Neural crest cell (in vitro differentiated cells): ENCODE measurements at regions not wholly inside any gene's neighbourhood (a gene's known extent, or its start where the extent isn't known, plus 50 kb on each side); places are given as distances from the start of the nearest gene placed in this dataset.

Experiments used
- DNase-seq: peaks from one replicate; pipeline ENCODE4 v3.0.0; 2021; ENCODE audit warnings: low read depth, mixed read lengths, low spot score
- H3K27ac Mint-ChIP-seq: one replicate; pipeline ENCODE4 v1.8.0; 2021; ENCODE audit warnings: mild to moderate bottlenecking, mixed read lengths; ENCODE audit not compliant: unreplicated experiment
- H3K27me3 Mint-ChIP-seq: 2 replicates; pipeline ENCODE4 v1.8.0; 2021; ENCODE audit warnings: low read depth, mild to moderate bottlenecking, mixed read lengths
- H3K36me3 Mint-ChIP-seq: 2 replicates; pipeline ENCODE4 v1.8.0; 2021; ENCODE audit warnings: low read depth, mild to moderate bottlenecking, mixed read lengths
- H3K4me1 Mint-ChIP-seq: 2 replicates; pipeline ENCODE4 v1.8.0; 2021; ENCODE audit warnings: mixed read lengths
- H3K4me3 Mint-ChIP-seq: one replicate; pipeline ENCODE4 v1.8.0; 2021; ENCODE audit warnings: mild to moderate bottlenecking, mixed read lengths
- H3K9me3 Mint-ChIP-seq: 2 replicates; pipeline ENCODE4 v1.8.0; 2021; ENCODE audit warnings: mixed read lengths
- CTCF ChIP-seq: fragments of 200-600 bp; sonication (generic); conservative IDR thresholded peaks from 2 replicates; pipeline ENCODE4 v1.5.0; 2021; ENCODE audit warnings: antibody characterized with exemption, mild to moderate bottlenecking

- no peaks in the 10 kb centered on the region for H3K9me3 Mint-ChIP-seq
- H3K4me1 Mint-ChIP-seq, result no peaks in the 10 kb centered on the region
- H3K4me3 Mint-ChIP-seq, result no peak overlapping the region
Observed at GRCh38 chr12:126198516-126198915, 1133.3 kb downstream of the AACS start.

GRCh38 chr12:126198966-126199692, 1133.9 kb downstream of the AACS start:
- H3K4me1 Mint-ChIP-seq, result no peaks in the 10 kb centered on the region
- DNase-seq, result no peak
- no peak for TF ChIP-seq CTCF
- peaks cover 18% of the 10 kb centered on the region for H3K27me3 Mint-ChIP-seq
- no peak overlapping the region for H3K4me3 Mint-ChIP-seq
- no peaks in the 10 kb centered on the region for H3K36me3 Mint-ChIP-seq
- H3K9me3 Mint-ChIP-seq, result no peaks in the 10 kb centered on the region
- no peak overlapping the region for H3K27ac Mint-ChIP-seq

More at GRCh38 chr12:126198516-126198915, 1133.3 kb downstream of the AACS start:
- Mint-ChIP-seq H3K27me3 (peaks cover 22% of the 10 kb centered on the region), H3K27ac (no peak overlapping the region), H3K36me3 (no peaks in the 10 kb centered on the region)
- DNase-seq, result no peak
- no peak for TF ChIP-seq CTCF

GRCh38 chr12:126201981-126202537, 1136.8 kb downstream of the AACS start:
- Mint-ChIP-seq H3K27ac (no peak overlapping the region), H3K36me3 (no peaks in the 10 kb centered on the region), H3K4me3 (no peak overlapping the region), H3K4me1 (no peaks in the 10 kb centered on the region), H3K9me3 (no peaks in the 10 kb centered on the region), H3K27me3 (peaks cover 18% of the 10 kb centered on the region)
- no peak for TF ChIP-seq CTCF
- no peak for DNase-seq

GRCh38 chr12:126204326-126204725, 1139.1 kb downstream of the AACS start:
- Mint-ChIP-seq H3K4me1 (no peaks in the 10 kb centered on the region), H3K27me3 (peaks cover 15% of the 10 kb centered on the region), H3K4me3 (no peak overlapping the region), H3K9me3 (no peaks in the 10 kb centered on the region), H3K36me3 (no peaks in the 10 kb centered on the region), H3K27ac (no peak overlapping the region)
- TF ChIP-seq CTCF, result no peak
- no peak for DNase-seq

- no peaks in the 10 kb centered on the region for H3K27me3 Mint-ChIP-seq
- H3K27ac Mint-ChIP-seq, result no peak overlapping the region
- no peaks in the 10 kb centered on the region for H3K36me3 Mint-ChIP-seq
- no peak for TF ChIP-seq CTCF
- no peak overlapping the region for H3K4me3 Mint-ChIP-seq
- no peaks in the 10 kb centered on the region for H3K9me3 Mint-ChIP-seq
- peaks cover 6% of the 10 kb centered on the region for H3K4me1 Mint-ChIP-seq
- DNase-seq, result no peak
Observed at GRCh38 chr12:126210026-126210425, 1144.8 kb downstream of the AACS start.
